HCT116 (cell line): ENCODE measurements at regions not wholly inside any gene's neighbourhood (a gene's known extent, or its start where the extent isn't known, plus 50 kb on each side); places are given as distances from the start of the nearest gene placed in this dataset.

ENCODE experiments used
- CEBPB ChIP-seq: IDR thresholded peaks from 2 replicates; pipeline ENCODE4 v1.6.1; 2012; ENCODE audit warnings: low read depth
- CTCF ChIP-seq, 3 experiments: fragments of 200-600 bp in 1 of 3; sonication (generic) in 1 of 3; IDR thresholded peaks in 2 of 3; conservative IDR thresholded peaks in 1 of 3; 2 replicates each; pipeline ENCODE4 v1.5.1; 2012 to 2017; ENCODE audit warnings: low read depth in 2 of 3, low read length in 2 of 3, antibody characterized with exemption in 1 of 3, borderline replicate concordance in 1 of 3, control low read depth in 1 of 3, mild to moderate bottlenecking in 1 of 3, mixed read lengths in 1 of 3, mixed run types in 1 of 3, moderate library complexity in 1 of 3; ENCODE audit not compliant: insufficient read depth in 1 of 3
- EGR1 ChIP-seq: IDR thresholded peaks from 2 replicates; pipeline ENCODE4 v1.6.1; 2012; ENCODE audit warnings: low read depth
- EZH2 ChIP-seq: fragments of 200-600 bp; sonication (generic); IDR thresholded peaks from 2 replicates; pipeline ENCODE4 v1.6.1; 2017; ENCODE audit warnings: antibody characterized with exemption, mixed run types
- POLR2A ChIP-seq: IDR thresholded peaks from 2 replicates; pipeline ENCODE4 v1.7.0; 2011; ENCODE audit warnings: borderline replicate concordance; ENCODE audit not compliant: insufficient read depth, insufficient read length; ENCODE audit errors: extremely low read depth
- POLR2AphosphoS5 ChIP-seq: IDR thresholded peaks from 2 replicates; pipeline ENCODE4 v1.6.1; 2011; ENCODE audit warnings: mild to moderate bottlenecking, low read depth, low read length, moderate library complexity
- RAD21 ChIP-seq: IDR thresholded peaks from 2 replicates; pipeline ENCODE4 v1.6.1; 2012; ENCODE audit warnings: low read depth, mild to moderate bottlenecking
- YY1 ChIP-seq: IDR thresholded peaks from 2 replicates; pipeline ENCODE4 v1.6.1; 2011; ENCODE audit warnings: low read length, low read depth, moderate library complexity, mild to moderate bottlenecking; ENCODE audit not compliant: insufficient replicate concordance; ENCODE audit errors: extremely low read depth

- TF ChIP-seq RAD21 (no peak), CTCF (IDR thresholded peaks at IDR 0.05 in 2 of 3, conservative IDR thresholded peaks at IDR 0.05 in 1 of 3; ENCODE audit: borderline replicate concordance in 1 of 3, insufficient read depth in 1 of 3, low read depth in 2 of 3, low read length in 2 of 3) (no peak), EGR1 (no peak), EZH2 (no peak), YY1 (no peak), POLR2A (no peak), POLR2AphosphoS5 (no peak), CEBPB (no peak)
These were observed 356.3 kb upstream of the CAMK1G start for GRCh38 chr1:209227171-209227570.
